IMR-90 (cell line): ENCODE measurements at regions not wholly inside any gene's neighbourhood (a gene's known extent, or its start where the extent isn't known, plus 50 kb on each side); places are given as distances from the start of the nearest gene placed in this dataset.

Experiments
- ATAC-seq: fragments of 200-7000 bp; cut with Tn5 transposase; 2 replicates; pipeline ENCODE4 v1.9.1; 2020; ENCODE audit warnings: low read depth, mild to moderate bottlenecking, moderate library complexity
- BruUV-seq: library from RNA; stranded (reverse); fragments of 400-500 nt; replicated peaks from 2 replicates; lab custom pipeline; 2021; lab: Mats Ljungman, UMichigan
- CTCF ChIA-PET: fragments of 300-600 bp; formaldehyde crosslinking; extraction: SDS; loops from one replicate; lab custom pipeline; 2021; ENCODE audit warnings: antibody characterized with exemption; lab: Yijun Ruan, JAX
- POLR2A ChIA-PET: fragments of 300-600 bp; sonication (Branson Sonifier 250); formaldehyde crosslinking; loops from one replicate; lab custom pipeline; 2022; ENCODE audit warnings: antibody characterized with exemption; ENCODE audit not compliant: unreplicated experiment; lab: Charles Lee
- DNase-seq: peaks from one replicate; pipeline ENCODE4 v3.0.0; 2013
- H2AFZ ChIP-seq: replicated peaks from 2 replicates; pipeline ENCODE3; 2013; ENCODE audit warnings: low read length, mild to moderate bottlenecking; ENCODE audit not compliant: poor library complexity
- H2AK5ac ChIP-seq: 2 replicates; pipeline ENCODE4 v1.6.1; 2013; ENCODE audit warnings: low read depth, low read length, inconsistent platforms
- H2AK9ac ChIP-seq: replicated peaks from 2 replicates; pipeline ENCODE3; 2013; ENCODE audit warnings: mild to moderate bottlenecking, low read depth, low read length, moderate library complexity; ENCODE audit not compliant: poor library complexity
- H2BK120ac ChIP-seq: 2 replicates; pipeline ENCODE4 v1.6.1; 2013; ENCODE audit warnings: low read depth, low read length, inconsistent platforms
- H2BK15ac ChIP-seq: 3 replicates; pipeline ENCODE4 v1.6.1; 2013; ENCODE audit warnings: low read depth, low read length, inconsistent platforms
- H2BK20ac ChIP-seq: 2 replicates; pipeline ENCODE4 v1.6.1; 2013; ENCODE audit warnings: low read depth, mild to moderate bottlenecking, inconsistent platforms, low read length, moderate library complexity
- H2BK5ac ChIP-seq: 2 replicates; pipeline ENCODE4 v1.6.1; 2013; ENCODE audit warnings: mild to moderate bottlenecking, low read depth, low read length, inconsistent platforms; ENCODE audit not compliant: poor library complexity, severe bottlenecking
- H3K14ac ChIP-seq: replicated peaks from 2 replicates; pipeline ENCODE4 v1.6.1; 2013; ENCODE audit warnings: low read depth, low read length, inconsistent platforms
- H3K18ac ChIP-seq: 2 replicates; pipeline ENCODE4 v1.6.1; 2013; ENCODE audit warnings: low read depth, low read length, control low read depth
- H3K23ac ChIP-seq: 2 replicates; pipeline ENCODE4 v1.6.1; 2013; ENCODE audit warnings: low read depth, low read length, inconsistent platforms
- H3K27ac ChIP-seq: 2 replicates; pipeline ENCODE4 v1.5.1; 2013; ENCODE audit warnings: mild to moderate bottlenecking, control low read depth, low read length; ENCODE audit not compliant: insufficient read depth
- H3K27me3 ChIP-seq: 2 replicates; pipeline ENCODE4 v1.6.1; 2013; ENCODE audit warnings: low read length; ENCODE audit not compliant: control insufficient read depth, insufficient read depth
- H3K36me3 ChIP-seq: 2 replicates; pipeline ENCODE4 v1.6.1; 2013; ENCODE audit warnings: low read length, mixed read lengths; ENCODE audit not compliant: control insufficient read depth, insufficient read depth
- H3K4ac ChIP-seq: 2 replicates; pipeline ENCODE4 v1.6.1; 2013; ENCODE audit warnings: low read depth, low read length, inconsistent platforms
- H3K4me1 ChIP-seq: 2 replicates; pipeline ENCODE4 v1.6.1; 2013; ENCODE audit warnings: low read length, mixed read lengths; ENCODE audit not compliant: control insufficient read depth, insufficient read depth
- H3K4me2 ChIP-seq: 2 replicates; pipeline ENCODE4 v1.6.1; 2013; ENCODE audit warnings: low read depth, mild to moderate bottlenecking, control low read depth, low read length, moderate library complexity
- H3K4me3 ChIP-seq: 2 replicates; pipeline ENCODE4 v1.5.1; 2013; ENCODE audit warnings: low read depth, mild to moderate bottlenecking, control low read depth, low read length, moderate library complexity; ENCODE audit not compliant: insufficient read depth
- H3K56ac ChIP-seq: 2 replicates; pipeline ENCODE4 v1.6.1; 2013; ENCODE audit warnings: low read length, inconsistent platforms; ENCODE audit not compliant: insufficient read depth; ENCODE audit errors: extremely low read depth
- H3K79me1 ChIP-seq, 2 experiments: 2 replicates each; pipeline ENCODE4 v1.6.1; 2013; ENCODE audit warnings: low read length in 2 of 2, inconsistent platforms in 1 of 2, low read depth in 1 of 2
- H3K9ac ChIP-seq: 2 replicates; pipeline ENCODE4 v1.6.1; 2013; ENCODE audit warnings: low read depth, low read length, control low read depth
- H3K9me1 ChIP-seq: 2 replicates; pipeline ENCODE4 v1.6.1; 2013; ENCODE audit warnings: low read length, inconsistent platforms; ENCODE audit not compliant: insufficient read depth
- H3K9me3 ChIP-seq: 2 replicates; pipeline ENCODE4 v1.6.1; 2013; ENCODE audit warnings: low read length; ENCODE audit not compliant: control insufficient read depth, insufficient read depth
- H4K20me1 ChIP-seq: 2 replicates; pipeline ENCODE4 v1.6.1; 2013; ENCODE audit warnings: low read length, inconsistent platforms; ENCODE audit not compliant: insufficient read depth
- H4K5ac ChIP-seq: 2 replicates; pipeline ENCODE4 v1.6.1; 2013; ENCODE audit warnings: mild to moderate bottlenecking, low read depth, low read length, control low read depth
- H4K8ac ChIP-seq, 2 experiments: 2 replicates each; pipeline ENCODE4 v1.6.1; 2013; ENCODE audit warnings: low read depth in 2 of 2, low read length in 2 of 2, control low read depth in 1 of 2, inconsistent platforms in 1 of 2
- H4K91ac ChIP-seq: 2 replicates; pipeline ENCODE4 v1.6.1; 2013; ENCODE audit warnings: low read depth, low read length, inconsistent platforms; ENCODE audit not compliant: insufficient read depth
- BHLHE40 ChIP-seq: fragments of 150-350 bp; IDR thresholded peaks from 2 replicates; pipeline ENCODE4 v1.6.1; 2016; ENCODE audit warnings: mild to moderate bottlenecking, low read depth, low read length
- CEBPB ChIP-seq: IDR thresholded peaks from 2 replicates; pipeline ENCODE4 v1.6.1; 2012; ENCODE audit warnings: low read depth, low read length, improper control_type of control experiment
- FOS ChIP-seq: fragments of 150-350 bp; IDR thresholded peaks from 2 replicates; pipeline ENCODE4 v1.6.1; 2016; ENCODE audit warnings: low read depth, low read length
- MAFK ChIP-seq: IDR thresholded peaks from 2 replicates; pipeline ENCODE4 v1.6.1; 2012; ENCODE audit warnings: low read depth, low read length, improper control_type of control experiment
- MXI1 ChIP-seq: IDR thresholded peaks from 2 replicates; pipeline ENCODE4 v1.6.1; 2012; ENCODE audit warnings: low read depth, mild to moderate bottlenecking, low read length, moderate library complexity, borderline replicate concordance
- NFE2L2 ChIP-seq: fragments of 150-350 bp; IDR thresholded peaks from 2 replicates; pipeline ENCODE4 v1.6.1; 2016; ENCODE audit warnings: low read depth, mild to moderate bottlenecking, low read length
- POLR2A ChIP-seq: IDR thresholded peaks from 2 replicates; pipeline ENCODE4 v1.6.1; 2012; ENCODE audit warnings: mild to moderate bottlenecking, low read depth, low read length
- RAD21 ChIP-seq: IDR thresholded peaks from 2 replicates; pipeline ENCODE4 v1.6.1; 2012; ENCODE audit warnings: low read length, improper control_type of control experiment
- RCOR1 ChIP-seq: IDR thresholded peaks from 2 replicates; pipeline ENCODE4 v1.6.1; 2012; ENCODE audit warnings: mild to moderate bottlenecking, low read length, improper control_type of control experiment; ENCODE audit not compliant: insufficient replicate concordance
- RFX5 ChIP-seq: IDR thresholded peaks from 2 replicates; pipeline ENCODE4 v1.8.0; 2012; ENCODE audit warnings: low read depth, mild to moderate bottlenecking, low read length, moderate library complexity
- WGBS, 2 experiments: methylation state at CpG; one replicate each; pipeline versions ENCODE4 v1.1.5 to v1.1.7; 2013; ENCODE audit warnings: missing lambda C conversion rate in 2 of 2; ENCODE audit not compliant: insufficient read length in 1 of 2; ENCODE audit errors: extremely low coverage in 2 of 2; 5-methylcytosine and 5-hydroxymethylcytosine counted together
- dilution Hi-C: fragments of 300-500 bp; cut with HindIII; formaldehyde crosslinking; loops from one replicate; pipeline ENCODE4 v1.14.3; 2018; ENCODE audit warnings: low sequenced_read_pairs; ENCODE audit not compliant: unreplicated experiment
- in situ Hi-C: fragments of 300-500 bp; cut with MboI; formaldehyde crosslinking; loops from 3 replicates; pipeline ENCODE4 v1.14.3; 2019; ENCODE audit warnings: low sequenced_read_pairs, inconsistent platforms, mixed read lengths
- intact Hi-C: fragments of 100-400 bp; cut with micrococcal nuclease; formaldehyde crosslinking; loops from 2 replicates; pipeline ENCODE4 v1.10.0; 2022
- TF ChIP-seq, protein P1 (sequence below): fragments of 150-350 bp; IDR thresholded peaks from 2 replicates; pipeline ENCODE4 v1.6.1; 2016; ENCODE audit warnings: low read depth, mild to moderate bottlenecking, low read length, moderate library complexity, borderline replicate concordance
- TF ChIP-seq, protein P2 (sequence below): fragments of 150-350 bp; IDR thresholded peaks from 2 replicates; pipeline ENCODE4 v1.6.1; 2017; ENCODE audit warnings: mild to moderate bottlenecking, antibody characterized with exemption, low read length, low read depth
- TF ChIP-seq, protein P3 (sequence below): conservative IDR thresholded peaks from 2 replicates; pipeline ENCODE4 v1.5.1; 2012; ENCODE audit warnings: mild to moderate bottlenecking, low read depth, low read length, improper control_type of control experiment

DNA sequence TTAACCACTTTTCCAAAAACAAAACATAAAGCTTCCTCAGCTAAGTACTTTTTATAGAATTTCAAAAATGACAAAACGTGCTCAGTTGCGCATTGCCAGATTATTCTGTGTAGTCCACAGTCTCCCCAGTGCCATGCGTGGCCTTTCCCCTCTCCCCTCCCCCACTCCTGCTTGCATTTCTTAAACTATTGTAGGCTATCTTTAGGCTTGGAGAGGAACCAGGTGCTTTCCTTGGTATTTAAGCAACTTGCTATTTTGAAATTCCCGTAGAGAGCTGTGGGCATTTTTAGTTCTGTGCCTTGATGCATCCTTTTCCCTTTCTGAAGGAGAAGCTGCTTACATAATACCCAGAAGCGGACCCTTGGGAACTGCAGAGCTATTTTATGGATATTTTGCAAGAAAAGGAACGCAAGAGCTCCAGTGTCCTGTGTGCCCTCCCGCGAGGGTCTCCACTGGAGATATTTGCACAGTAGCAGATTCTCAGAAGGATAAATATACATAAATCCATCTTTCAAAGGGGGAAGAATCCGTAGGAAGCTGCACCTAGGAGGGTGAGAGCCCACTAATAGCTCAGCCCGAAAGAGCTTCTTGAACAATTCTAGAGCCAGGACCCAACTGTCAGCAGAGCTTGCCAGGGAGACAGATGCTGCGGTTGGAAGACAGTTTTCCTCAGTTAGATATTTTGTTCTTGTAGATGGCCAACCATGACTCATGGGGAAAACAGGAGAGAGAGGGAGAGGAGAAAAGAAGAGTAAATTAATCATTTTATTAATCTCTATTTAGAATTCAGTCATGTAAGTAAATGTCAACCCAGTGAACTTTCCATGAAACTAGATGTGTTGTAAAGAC is 1298.3 kb upstream of the WWC1 start:
- no peaks in the 10 kb centered on the region for H4K20me1 ChIP-seq
- no peak overlapping the region for H3K18ac ChIP-seq
- no peak overlapping the region for H2BK5ac ChIP-seq
- H3K27me3 ChIP-seq: no peaks in the 10 kb centered on the region
- H4K5ac ChIP-seq: no peak overlapping the region
- H2AK5ac ChIP-seq: no peak overlapping the region
- no peak overlapping the region for H3K23ac ChIP-seq
- H4K91ac ChIP-seq: no peak overlapping the region
- H2AK9ac ChIP-seq: no peak overlapping the region
- H3K4me2 ChIP-seq: no peak overlapping the region
- H3K9me3 ChIP-seq: peaks cover 7% of the 10 kb centered on the region
- no peak for DNase-seq
- dilution Hi-C loops (no loop called here), in situ Hi-C loops (no loop called here), intact Hi-C loops (no loop called here)
- H3K36me3 ChIP-seq: no peaks in the 10 kb centered on the region
- no peak overlapping the region for H3K9ac ChIP-seq
- no peak overlapping the region for H2BK15ac ChIP-seq
- CTCF ChIA-PET: no interaction called here
- ATAC-seq: no peak
- no peak overlapping the region for H3K14ac ChIP-seq
- no peak overlapping the region for H3K27ac ChIP-seq
- TF ChIP-seq RCOR1 (no peak), MXI1 (no peak), MAFK (no peak), CEBPB (no peak), POLR2A (no peak), NFE2L2 (no peak), RAD21 (no peak), FOS (no peak), BHLHE40 (no peak), RFX5 (no peak)
- TF ChIP-seq, protein P1, sequence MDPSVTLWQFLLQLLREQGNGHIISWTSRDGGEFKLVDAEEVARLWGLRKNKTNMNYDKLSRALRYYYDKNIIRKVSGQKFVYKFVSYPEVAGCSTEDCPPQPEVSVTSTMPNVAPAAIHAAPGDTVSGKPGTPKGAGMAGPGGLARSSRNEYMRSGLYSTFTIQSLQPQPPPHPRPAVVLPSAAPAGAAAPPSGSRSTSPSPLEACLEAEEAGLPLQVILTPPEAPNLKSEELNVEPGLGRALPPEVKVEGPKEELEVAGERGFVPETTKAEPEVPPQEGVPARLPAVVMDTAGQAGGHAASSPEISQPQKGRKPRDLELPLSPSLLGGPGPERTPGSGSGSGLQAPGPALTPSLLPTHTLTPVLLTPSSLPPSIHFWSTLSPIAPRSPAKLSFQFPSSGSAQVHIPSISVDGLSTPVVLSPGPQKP: no peak
- TF ChIP-seq, protein P2, sequence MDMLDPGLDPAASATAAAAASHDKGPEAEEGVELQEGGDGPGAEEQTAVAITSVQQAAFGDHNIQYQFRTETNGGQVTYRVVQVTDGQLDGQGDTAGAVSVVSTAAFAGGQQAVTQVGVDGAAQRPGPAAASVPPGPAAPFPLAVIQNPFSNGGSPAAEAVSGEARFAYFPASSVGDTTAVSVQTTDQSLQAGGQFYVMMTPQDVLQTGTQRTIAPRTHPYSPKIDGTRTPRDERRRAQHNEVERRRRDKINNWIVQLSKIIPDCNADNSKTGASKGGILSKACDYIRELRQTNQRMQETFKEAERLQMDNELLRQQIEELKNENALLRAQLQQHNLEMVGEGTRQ: no peak
- TF ChIP-seq, protein P3, sequence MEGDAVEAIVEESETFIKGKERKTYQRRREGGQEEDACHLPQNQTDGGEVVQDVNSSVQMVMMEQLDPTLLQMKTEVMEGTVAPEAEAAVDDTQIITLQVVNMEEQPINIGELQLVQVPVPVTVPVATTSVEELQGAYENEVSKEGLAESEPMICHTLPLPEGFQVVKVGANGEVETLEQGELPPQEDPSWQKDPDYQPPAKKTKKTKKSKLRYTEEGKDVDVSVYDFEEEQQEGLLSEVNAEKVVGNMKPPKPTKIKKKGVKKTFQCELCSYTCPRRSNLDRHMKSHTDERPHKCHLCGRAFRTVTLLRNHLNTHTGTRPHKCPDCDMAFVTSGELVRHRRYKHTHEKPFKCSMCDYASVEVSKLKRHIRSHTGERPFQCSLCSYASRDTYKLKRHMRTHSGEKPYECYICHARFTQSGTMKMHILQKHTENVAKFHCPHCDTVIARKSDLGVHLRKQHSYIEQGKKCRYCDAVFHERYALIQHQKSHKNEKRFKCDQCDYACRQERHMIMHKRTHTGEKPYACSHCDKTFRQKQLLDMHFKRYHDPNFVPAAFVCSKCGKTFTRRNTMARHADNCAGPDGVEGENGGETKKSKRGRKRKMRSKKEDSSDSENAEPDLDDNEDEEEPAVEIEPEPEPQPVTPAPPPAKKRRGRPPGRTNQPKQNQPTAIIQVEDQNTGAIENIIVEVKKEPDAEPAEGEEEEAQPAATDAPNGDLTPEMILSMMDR: no peak
- no peaks in the 10 kb centered on the region for H3K9me1 ChIP-seq
- H3K56ac ChIP-seq: no peak overlapping the region
- no peak overlapping the region for H2BK120ac ChIP-seq
- no peak overlapping the region for H2BK20ac ChIP-seq
- BruUV-seq: no TSS peak
- H3K4ac ChIP-seq: no peak overlapping the region
- H4K8ac ChIP-seq: no peak overlapping the region
- POLR2A ChIA-PET: no interaction called here
- no peak overlapping the region for H3K4me3 ChIP-seq
- WGBS, 2 experiments: no CpG with 5 or more reads among the region's 11 CpGs
- H2AFZ ChIP-seq: no peak overlapping the region
- H3K4me1 ChIP-seq: no peaks in the 10 kb centered on the region
- no peaks in the 10 kb centered on the region for H3K79me1 ChIP-seq
